Stimulated activated CD8-positive, alpha-beta memory T cell treated with anti-CD3 and anti-CD28 coated beads, Interleukin-2, amount 100 ng/mL, for 48 hours (primary cell): ENCODE measurements at regions not wholly inside any gene's neighbourhood (a gene's known extent, or its start where the extent isn't known, plus 50 kb on each side); places are given as distances from the start of the nearest gene placed in this dataset.

Experiments used
- DNase-seq, 2 donors: peaks; one replicate each; pipeline ENCODE4 v3.0.0-alpha.2; 2020; ENCODE audit warnings: low read depth in 2 of 2

- no peak for DNase-seq
Measured at GRCh38 chr18:70671889-70672565, 383.2 kb downstream of the SOCS6 start.

DNA sequence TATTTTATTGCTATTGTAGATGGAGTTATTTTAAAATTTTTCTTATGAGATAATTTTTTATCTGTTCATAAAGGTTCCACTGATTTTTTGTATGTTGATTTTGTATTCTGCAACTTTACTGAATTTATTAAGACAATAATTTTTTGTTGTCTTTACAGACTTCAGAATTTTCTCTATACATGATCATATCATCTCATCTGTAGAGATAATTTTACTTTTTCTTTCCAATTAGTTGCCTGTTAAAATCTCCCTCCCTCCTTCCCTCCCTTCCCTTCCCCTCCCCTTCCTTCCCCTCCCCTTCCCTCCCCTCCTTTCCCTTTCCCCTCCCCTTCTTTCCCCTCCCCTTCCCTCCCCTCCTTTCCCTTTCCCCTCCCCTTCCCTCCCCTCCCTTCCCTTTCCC, 378.1 kb downstream of the SOCS6 start:
- DNase-seq: no peak

GRCh38 chr18:70663141-70663540, 374.3 kb downstream of the SOCS6 start:
- no peak for DNase-seq

DNA sequence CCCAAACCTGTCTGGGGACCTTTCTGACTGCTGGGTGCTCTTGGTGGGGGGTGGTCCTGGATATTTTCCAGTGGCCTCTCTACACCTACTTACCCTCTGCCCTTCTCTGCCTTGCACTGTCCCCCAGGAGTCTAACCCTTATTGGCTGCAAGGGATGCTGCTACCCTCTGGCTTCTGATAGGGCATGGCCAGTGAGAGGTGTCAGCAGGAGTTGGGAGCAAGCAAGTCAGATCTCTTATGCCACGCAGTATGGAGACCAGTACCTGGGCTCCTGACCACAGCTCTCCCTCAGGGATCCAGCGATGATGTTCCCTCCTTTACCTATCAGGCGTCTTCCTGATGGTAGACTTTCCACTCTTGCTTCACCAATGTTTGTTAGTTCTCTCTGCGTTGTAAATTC, 373.7 kb downstream of the SOCS6 start:
- no peak for DNase-seq

DNA sequence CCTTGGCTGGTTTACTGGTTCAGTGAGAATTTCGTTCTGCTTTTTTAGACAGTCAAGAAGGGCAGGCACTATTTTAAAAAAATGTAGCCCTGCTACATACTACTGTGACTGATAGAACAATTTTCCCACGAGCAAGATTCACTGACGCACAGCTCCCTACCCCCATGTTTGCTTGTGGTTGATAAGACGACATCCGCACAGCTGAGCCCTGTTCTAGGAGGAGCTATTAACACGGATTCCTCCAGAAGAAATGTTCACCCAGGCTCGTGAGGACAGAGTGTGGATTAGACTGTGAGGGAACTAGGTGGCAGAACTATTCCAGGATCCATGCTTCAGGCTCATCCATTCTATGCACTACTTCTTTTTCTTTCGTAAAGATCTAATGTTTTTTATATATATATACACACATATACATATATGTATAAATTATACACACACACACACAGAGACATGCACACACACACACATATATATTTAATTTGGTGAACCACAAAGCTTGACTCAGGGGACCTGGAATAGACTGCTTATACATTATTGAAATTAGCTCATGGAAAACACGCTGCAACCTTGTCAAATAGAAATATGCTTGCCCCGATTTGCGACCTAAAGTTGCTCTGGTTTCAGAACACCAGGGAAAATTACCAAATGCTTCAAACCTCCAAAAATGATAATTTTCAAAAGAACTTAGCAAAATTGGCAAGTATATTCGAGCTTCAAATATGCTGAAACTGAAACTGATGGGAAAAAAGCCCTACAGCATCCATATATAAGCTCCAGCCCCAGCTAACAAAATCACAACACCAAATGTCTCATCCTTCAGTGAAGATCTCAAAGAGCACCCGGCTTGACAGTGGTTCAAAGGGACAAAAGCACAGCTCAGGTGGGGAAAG, 370.4 kb downstream of the SOCS6 start:
- no peak for DNase-seq

GRCh38 chr18:70653671-70654070, 364.8 kb downstream of the SOCS6 start:
- no peak for DNase-seq

- DNase-seq: no peak
Measured at GRCh38 chr18:70650878-70651277, 362.0 kb downstream of the SOCS6 start.

GRCh38 chr18:70649683-70650082, 360.8 kb downstream of the SOCS6 start:
- no peak for DNase-seq

- DNase-seq: no peak
Measured at GRCh38 chr18:70645971-70646370, 357.1 kb downstream of the SOCS6 start.

DNA sequence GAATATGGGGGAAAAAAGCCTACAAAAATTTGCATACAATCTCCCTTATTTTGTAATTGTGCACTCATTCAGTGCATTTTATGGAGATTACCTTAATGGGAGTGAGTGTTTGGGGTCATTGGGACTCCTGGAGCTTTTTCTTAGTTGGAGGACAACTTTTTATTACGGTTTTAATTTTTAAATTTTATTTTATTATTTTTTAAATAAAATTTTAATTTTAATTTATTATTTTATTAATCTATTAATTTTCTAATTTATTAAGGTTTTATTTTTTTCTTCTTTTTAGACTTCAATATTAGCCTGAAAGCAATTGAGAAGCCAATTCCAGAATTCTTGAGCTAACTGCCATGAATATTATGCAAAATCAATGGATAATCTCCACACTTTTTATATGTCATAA, 355.0 kb downstream of the SOCS6 start:
- DNase-seq: no peak

DNA sequence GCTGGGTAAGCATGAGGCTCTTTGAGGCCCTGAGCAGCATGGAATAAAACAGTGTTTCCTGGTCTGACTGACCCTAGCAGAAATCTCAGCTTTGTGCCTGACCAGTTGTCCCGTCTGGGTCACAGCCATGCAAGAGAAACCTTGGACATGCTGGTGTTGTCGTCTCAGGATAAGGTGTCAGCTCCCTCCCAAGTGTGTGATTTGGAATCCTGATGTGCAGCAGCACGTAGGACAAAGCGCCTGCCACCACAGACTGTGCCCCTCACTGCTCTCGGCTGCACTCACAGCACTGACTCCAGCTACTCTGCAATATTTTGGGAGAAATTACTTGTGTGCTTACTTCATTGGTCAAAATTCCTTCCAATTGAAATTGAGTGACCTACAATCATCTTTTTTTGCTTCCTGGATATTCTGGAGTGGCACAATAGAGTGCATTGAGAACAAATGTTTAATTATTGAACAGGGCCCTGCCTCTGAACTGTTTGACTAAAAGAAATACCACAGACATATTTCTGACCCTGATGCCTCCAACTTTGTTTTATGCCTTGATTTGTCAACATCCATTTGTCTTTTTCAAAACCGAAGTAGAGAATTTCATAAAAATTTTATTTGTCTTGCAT, 352.4 kb downstream of the SOCS6 start:
- no peak for DNase-seq

GRCh38 chr18:70640336-70640887, 351.6 kb downstream of the SOCS6 start:
- no peak for DNase-seq

GRCh38 chr18:70636991-70637390, 348.1 kb downstream of the SOCS6 start:
- DNase-seq: no peak

GRCh38 chr18:70634576-70635147, 345.8 kb downstream of the SOCS6 start:
- DNase-seq: no peak

DNA sequence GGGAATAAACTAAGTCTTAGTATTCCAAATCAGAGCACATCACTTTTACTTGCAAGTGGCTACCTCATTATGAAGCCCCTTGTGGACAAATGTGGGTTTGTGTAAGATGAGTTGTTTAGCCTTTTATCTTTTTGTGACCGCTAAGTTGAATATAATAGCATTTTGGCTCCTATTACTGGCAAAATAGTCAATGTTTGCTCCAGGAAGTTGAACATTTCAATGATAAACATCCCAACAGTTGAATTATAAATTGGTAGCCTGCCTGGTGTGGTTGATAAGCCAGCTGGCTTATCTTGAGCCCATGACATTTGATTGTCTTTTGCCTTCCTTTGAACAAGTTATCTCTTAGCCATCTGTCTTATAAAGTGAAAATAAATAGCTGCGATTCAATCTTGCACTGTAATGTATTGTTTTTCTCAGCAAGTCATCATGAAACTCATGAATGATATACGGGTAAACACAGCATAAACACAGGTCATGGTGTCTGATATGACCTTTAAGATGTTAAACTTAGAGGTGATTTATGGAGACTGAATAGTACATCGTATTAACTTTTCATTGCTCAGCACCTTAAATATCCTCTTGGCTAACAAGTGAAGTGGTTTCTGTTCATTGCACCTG, 338.4 kb downstream of the SOCS6 start:
- no peak for DNase-seq

GRCh38 chr18:70622622-70623419, 334.0 kb downstream of the SOCS6 start:
- no peak for DNase-seq

- DNase-seq: no peak
Measured at GRCh38 chr18:70621710-70622109, 332.9 kb downstream of the SOCS6 start.

GRCh38 chr18:70620837-70621612, 332.2 kb downstream of the SOCS6 start:
- DNase-seq: no peak

DNA sequence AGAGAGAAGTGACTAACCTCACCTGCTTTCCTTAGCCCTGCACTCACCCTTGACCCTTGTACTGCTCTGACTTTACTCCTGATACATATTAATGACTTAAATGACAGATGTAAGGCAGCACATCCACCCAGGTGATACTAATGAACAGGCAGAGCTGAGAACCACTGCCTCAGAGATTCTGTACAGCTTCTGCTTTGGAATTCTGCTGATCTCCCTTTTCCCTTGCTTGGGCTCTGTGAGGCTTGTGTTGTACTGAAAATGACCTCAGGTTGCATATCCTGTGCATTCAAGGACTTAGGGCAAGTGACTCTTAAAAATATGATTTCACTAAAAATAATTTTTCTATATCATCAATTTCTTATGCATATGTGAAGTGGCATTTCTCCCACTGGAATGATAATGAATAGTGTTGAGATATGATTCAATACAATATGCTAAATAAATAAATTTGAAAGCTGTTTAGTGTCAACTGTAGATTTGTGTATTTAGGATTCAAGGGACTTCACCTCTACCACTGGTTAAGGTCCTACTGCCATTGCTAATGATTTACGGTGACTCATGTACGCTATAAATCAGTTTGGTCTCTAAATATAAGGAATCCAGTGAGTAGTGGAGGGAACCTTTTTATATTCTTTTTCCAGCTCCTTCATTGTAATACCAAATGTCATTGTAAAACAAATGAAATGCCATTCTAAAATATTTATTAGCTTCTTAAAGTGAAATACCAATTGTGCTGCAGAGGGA, 328.3 kb downstream of the SOCS6 start:
- no peak for DNase-seq
